ENCODE measurements at regions not wholly inside any gene's neighbourhood (a gene's known extent, or its start where the extent isn't known, plus 50 kb on each side); places are given as distances from the start of the nearest gene placed in this dataset.

DNA sequence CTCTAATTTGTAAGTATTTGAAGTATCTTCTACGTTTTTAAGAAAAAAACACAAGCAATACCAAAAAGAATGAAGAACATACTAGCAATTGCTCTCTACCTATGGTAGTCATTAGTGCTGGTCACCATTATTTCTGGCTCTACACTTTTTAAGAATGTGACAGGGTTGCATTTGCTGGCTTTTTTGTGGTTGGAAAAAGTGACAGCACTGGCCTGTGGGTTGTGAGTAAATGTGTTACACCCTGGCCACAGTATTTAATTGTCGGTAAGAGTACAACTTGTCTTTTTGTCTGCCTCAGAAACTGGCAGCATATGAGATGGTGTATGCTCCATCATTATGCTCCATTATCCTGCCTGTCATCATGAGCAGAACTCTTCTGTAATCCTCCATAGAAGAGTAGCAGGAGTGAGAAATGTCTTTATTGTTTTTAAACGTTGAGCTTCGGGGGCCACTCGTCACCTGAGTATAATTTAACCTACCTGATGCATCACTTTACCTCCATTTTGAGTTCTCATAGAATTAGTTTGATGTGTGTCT is 449.8 kb downstream of the ISL1 start:
- H2BK5ac ChIP-seq (ENCODE audit: low read depth, low read length, poor library complexity, severe bottlenecking): no peak overlapping the region
- H4K91ac ChIP-seq (ENCODE audit: insufficient read depth, low read depth, low read length): no peak overlapping the region
- no peaks in the 10 kb centered on the region for H4K20me1 ChIP-seq (ENCODE audit: insufficient read depth, low read length)
- H3K9ac ChIP-seq (ENCODE audit: low read depth, low read length): no peak overlapping the region
- no peak overlapping the region for H3K4me3 ChIP-seq (ENCODE audit: insufficient read depth, low read depth, low read length)
- H3K79me1 ChIP-seq (ENCODE audit: low read depth in 1 of 2, low read length in 2 of 2): no peaks in the 10 kb centered on the region
- H4K5ac ChIP-seq (ENCODE audit: low read depth, low read length): no peak overlapping the region
- CTCF ChIA-PET: no interaction called here
- dilution Hi-C loops (cut with HindIII; ENCODE audit: low sequenced_read_pairs, unreplicated experiment): no loop called here
- H3K4me1 ChIP-seq (ENCODE audit: control insufficient read depth, insufficient read depth, low read length): no peaks in the 10 kb centered on the region
- H3K4me2 ChIP-seq (ENCODE audit: low read depth, low read length): no peak overlapping the region
- H3K18ac ChIP-seq (ENCODE audit: low read depth, low read length): no peak overlapping the region
- no peak overlapping the region for H3K27ac ChIP-seq (ENCODE audit: insufficient read depth, low read length)
- H3K9me3 ChIP-seq (ENCODE audit: control insufficient read depth, insufficient read depth, low read length): no peaks in the 10 kb centered on the region
- H3K36me3 ChIP-seq (ENCODE audit: control insufficient read depth, insufficient read depth, low read length): no peaks in the 10 kb centered on the region
- no CpG with 5 or more reads among the region's 5 CpGs for WGBS, 2 experiments (ENCODE audit: extremely low coverage in 2 of 2, insufficient read length in 1 of 2)
- no TSS peak for BruUV-seq (replicated peaks)
- no peaks in the 10 kb centered on the region for H3K27me3 ChIP-seq (ENCODE audit: control insufficient read depth, insufficient read depth, low read length)
- H2AK5ac ChIP-seq (ENCODE audit: low read depth, low read length): no peak overlapping the region
- in situ Hi-C loops (cut with MboI; ENCODE audit: low sequenced_read_pairs): no loop called here
- no peak overlapping the region for H3K14ac ChIP-seq (replicated peaks; ENCODE audit: low read depth, low read length)
- no peak overlapping the region for H3K4ac ChIP-seq (ENCODE audit: low read depth, low read length)
- no peak overlapping the region for H4K8ac ChIP-seq (ENCODE audit: low read depth in 2 of 2, low read length in 2 of 2)
- no peaks in the 10 kb centered on the region for H3K9me1 ChIP-seq (ENCODE audit: insufficient read depth, low read length)
- intact Hi-C loops (cut with micrococcal nuclease): no loop called here
- DNase-seq: no peak
- POLR2A ChIA-PET (ENCODE audit: unreplicated experiment): no interaction called here
- no peak overlapping the region for H3K56ac ChIP-seq (ENCODE audit: extremely low read depth, insufficient read depth, low read length)
- no peak overlapping the region for H3K23ac ChIP-seq (ENCODE audit: low read depth, low read length)
- no peak overlapping the region for H2BK120ac ChIP-seq (ENCODE audit: low read depth, low read length)
- no peak for ATAC-seq (ENCODE audit: low read depth)
- no peak overlapping the region for H2AK9ac ChIP-seq (replicated peaks; ENCODE audit: low read depth, low read length, poor library complexity)
- TF ChIP-seq BHLHE40 (IDR thresholded peaks at IDR 0.05; ENCODE audit: low read depth, low read length) (no peak), CEBPB (IDR thresholded peaks at IDR 0.05; ENCODE audit: low read depth, low read length) (no peak), NFE2L2 (IDR thresholded peaks at IDR 0.05; ENCODE audit: low read depth, low read length) (no peak), RAD21 (IDR thresholded peaks at IDR 0.05; ENCODE audit: low read length) (no peak), POLR2A (IDR thresholded peaks at IDR 0.05; ENCODE audit: low read depth, low read length) (no peak)
- no peak overlapping the region for H2BK15ac ChIP-seq (ENCODE audit: low read depth, low read length)
- H2BK20ac ChIP-seq (ENCODE audit: low read depth, low read length): no peak overlapping the region
- no peak overlapping the region for H2AFZ ChIP-seq (replicated peaks; ENCODE audit: low read length, poor library complexity)

All from IMR-90 (cell line).